ENCODE measurements at regions not wholly inside any gene's neighbourhood (a gene's known extent, or its start where the extent isn't known, plus 50 kb on each side); places are given as distances from the start of the nearest gene placed in this dataset.

GRCh38 chr12:47407463-47408129, 298.2 kb downstream of the RPAP3 start:
- Histone ChIP-seq H3K27me3 (ENCODE audit: control insufficient read depth, insufficient read depth, low read length) (peaks cover 8% of the 10 kb centered on the region), H2BK15ac (ENCODE audit: low read depth, low read length) (no peak overlapping the region), H2AFZ (replicated peaks; ENCODE audit: low read length, poor library complexity) (no peak overlapping the region), H4K20me1 (ENCODE audit: insufficient read depth, low read length) (no peaks in the 10 kb centered on the region), H3K4me2 (ENCODE audit: low read depth, low read length) (no peak overlapping the region), H3K18ac (ENCODE audit: low read depth, low read length) (no peak overlapping the region), H4K8ac (ENCODE audit: low read depth in 2 of 2, low read length in 2 of 2) (no peak overlapping the region), H3K36me3 (ENCODE audit: control insufficient read depth, insufficient read depth, low read length) (no peaks in the 10 kb centered on the region), H2AK9ac (replicated peaks; ENCODE audit: low read depth, low read length, poor library complexity) (no peak overlapping the region), H2AK5ac (ENCODE audit: low read depth, low read length) (no peak overlapping the region), H3K9me3 (ENCODE audit: control insufficient read depth, insufficient read depth, low read length) (no peaks in the 10 kb centered on the region), H3K9me1 (ENCODE audit: insufficient read depth, low read length) (no peaks in the 10 kb centered on the region), H3K4ac (ENCODE audit: low read depth, low read length) (no peak overlapping the region), H2BK20ac (ENCODE audit: low read depth, low read length) (no peak overlapping the region), H2BK5ac (ENCODE audit: low read depth, low read length, poor library complexity, severe bottlenecking) (no peak overlapping the region), H4K91ac (ENCODE audit: insufficient read depth, low read depth, low read length) (no peak overlapping the region), H3K23ac (ENCODE audit: low read depth, low read length) (no peak overlapping the region), H3K14ac (replicated peaks; ENCODE audit: low read depth, low read length) (no peak overlapping the region), H3K27ac (ENCODE audit: insufficient read depth, low read length) (no peak overlapping the region), H3K4me3 (ENCODE audit: insufficient read depth, low read depth, low read length) (no peak overlapping the region), H3K9ac (ENCODE audit: low read depth, low read length) (no peak overlapping the region), H3K56ac (ENCODE audit: extremely low read depth, insufficient read depth, low read length) (no peak overlapping the region), H4K5ac (ENCODE audit: low read depth, low read length) (no peak overlapping the region), H2BK120ac (ENCODE audit: low read depth, low read length) (no peak overlapping the region), H3K79me1 (ENCODE audit: low read depth in 1 of 2, low read length in 2 of 2) (no peaks in the 10 kb centered on the region), H3K4me1 (ENCODE audit: control insufficient read depth, insufficient read depth, low read length) (peaks cover 2% of the 10 kb centered on the region)
- ChIA-PET CTCF (no interaction called here), POLR2A (ENCODE audit: unreplicated experiment) (interaction anchor here (0.5 kb wide), 1 partner anchor 376 kb away, joined by 5 read pairs; no protein-coding TSS in a partner anchor)
- no peak for DNase-seq
- no peak for ATAC-seq (ENCODE audit: low read depth)
- no TSS peak for BruUV-seq (replicated peaks)
- TF ChIP-seq FOS (IDR thresholded peaks at IDR 0.05; ENCODE audit: low read depth, low read length) (no peak), CTCF (conservative IDR thresholded peaks at IDR 0.05; ENCODE audit: low read depth, low read length) (no peak), RFX5 (IDR thresholded peaks at IDR 0.05; ENCODE audit: low read depth, low read length) (no peak), CEBPB (IDR thresholded peaks at IDR 0.05; ENCODE audit: low read depth, low read length) (no peak), RAD21 (IDR thresholded peaks at IDR 0.05; ENCODE audit: low read length) (no peak), ELK1 (IDR thresholded peaks at IDR 0.05; ENCODE audit: borderline replicate concordance, low read depth, low read length) (no peak)
- intact Hi-C loops (cut with micrococcal nuclease) = no loop called here
- dilution Hi-C loops (cut with HindIII; ENCODE audit: low sequenced_read_pairs, unreplicated experiment) = no loop called here
- in situ Hi-C loops (cut with MboI; ENCODE audit: low sequenced_read_pairs) = no loop called here
- WGBS, 2 experiments (ENCODE audit: extremely low coverage in 2 of 2, insufficient read length in 1 of 2) = no CpG with 5 or more reads among the region's 5 CpGs
